ENCODE measurements at regions not wholly inside any gene's neighbourhood (a gene's known extent, or its start where the extent isn't known, plus 50 kb on each side); places are given as distances from the start of the nearest gene placed in this dataset.
"Not testable (repeated sequence)": the region's sequence is repeated elsewhere in the genome, so short reads cannot be mapped to it uniquely, and the experiment has no call there.

DNA sequence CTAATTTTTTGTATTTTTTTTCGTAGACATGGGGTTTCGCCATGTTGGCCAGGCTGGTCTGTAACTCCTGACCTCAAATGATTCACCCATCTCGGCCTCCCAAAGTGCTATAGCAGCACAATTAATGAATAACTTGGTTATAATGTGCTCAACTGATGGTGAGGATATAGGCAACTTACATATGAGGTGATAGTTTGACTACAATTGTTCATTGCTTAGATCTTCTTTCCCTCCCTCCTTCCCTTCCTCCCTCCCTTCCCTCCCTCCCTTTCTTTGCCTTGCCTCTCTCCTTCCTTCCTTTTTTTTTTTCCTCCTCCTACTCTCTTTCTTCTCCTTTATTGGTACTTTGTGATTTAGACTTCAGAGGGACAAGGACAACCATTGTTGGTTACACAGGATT lies 151.2 kb downstream of the RNF144B start:
- no peak overlapping the region for H3K4me3 ChIP-seq (ENCODE audit: low read depth in 1 of 2, low read length in 1 of 2)
- H3K4me1 ChIP-seq (ENCODE audit: control insufficient read depth in 1 of 2, insufficient read depth in 1 of 2, low read depth in 1 of 2, low read length in 1 of 2) = no peaks in the 10 kb centered on the region
- H3K9me3 ChIP-seq = no peaks in the 10 kb centered on the region
- H3K27ac ChIP-seq = no peak overlapping the region
- H3K27me3 ChIP-seq = peaks cover 8% of the 10 kb centered on the region
- H3K36me3 ChIP-seq = no peaks in the 10 kb centered on the region
- TF ChIP-seq, protein P1, sequence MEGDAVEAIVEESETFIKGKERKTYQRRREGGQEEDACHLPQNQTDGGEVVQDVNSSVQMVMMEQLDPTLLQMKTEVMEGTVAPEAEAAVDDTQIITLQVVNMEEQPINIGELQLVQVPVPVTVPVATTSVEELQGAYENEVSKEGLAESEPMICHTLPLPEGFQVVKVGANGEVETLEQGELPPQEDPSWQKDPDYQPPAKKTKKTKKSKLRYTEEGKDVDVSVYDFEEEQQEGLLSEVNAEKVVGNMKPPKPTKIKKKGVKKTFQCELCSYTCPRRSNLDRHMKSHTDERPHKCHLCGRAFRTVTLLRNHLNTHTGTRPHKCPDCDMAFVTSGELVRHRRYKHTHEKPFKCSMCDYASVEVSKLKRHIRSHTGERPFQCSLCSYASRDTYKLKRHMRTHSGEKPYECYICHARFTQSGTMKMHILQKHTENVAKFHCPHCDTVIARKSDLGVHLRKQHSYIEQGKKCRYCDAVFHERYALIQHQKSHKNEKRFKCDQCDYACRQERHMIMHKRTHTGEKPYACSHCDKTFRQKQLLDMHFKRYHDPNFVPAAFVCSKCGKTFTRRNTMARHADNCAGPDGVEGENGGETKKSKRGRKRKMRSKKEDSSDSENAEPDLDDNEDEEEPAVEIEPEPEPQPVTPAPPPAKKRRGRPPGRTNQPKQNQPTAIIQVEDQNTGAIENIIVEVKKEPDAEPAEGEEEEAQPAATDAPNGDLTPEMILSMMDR (IDR thresholded peaks at IDR 0.05) = no peak

DNA sequence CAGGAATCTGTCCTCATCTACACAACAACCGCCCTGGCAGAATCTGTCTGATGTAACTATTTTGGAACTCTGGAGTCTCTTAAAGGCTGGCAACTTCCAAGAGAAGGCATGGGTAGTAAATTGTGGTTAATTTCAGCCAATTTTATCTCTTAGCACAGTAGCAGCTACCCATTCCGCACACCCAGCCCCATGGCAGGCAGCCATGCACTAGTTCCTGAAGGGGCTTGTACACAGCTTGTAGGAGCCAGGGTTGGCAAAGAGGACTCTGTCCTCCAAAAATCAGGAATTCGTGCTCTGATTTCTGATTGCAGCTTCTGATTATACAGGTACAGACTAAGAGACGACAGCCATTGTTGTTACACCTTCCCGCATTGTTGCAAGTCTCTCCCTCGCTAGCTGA lies 155.9 kb downstream of the RNF144B start:
- H3K9me3 ChIP-seq = no peaks in the 10 kb centered on the region
- no peak overlapping the region for H3K27ac ChIP-seq
- no peaks in the 10 kb centered on the region for H3K4me1 ChIP-seq (ENCODE audit: control insufficient read depth in 1 of 2, insufficient read depth in 1 of 2, low read depth in 1 of 2, low read length in 1 of 2)
- TF ChIP-seq, protein P1 (IDR thresholded peaks at IDR 0.05) = no peak
- no peaks in the 10 kb centered on the region for H3K27me3 ChIP-seq
- no peak overlapping the region for H3K4me3 ChIP-seq (ENCODE audit: low read depth in 1 of 2, low read length in 1 of 2)
- no peaks in the 10 kb centered on the region for H3K36me3 ChIP-seq

DNA sequence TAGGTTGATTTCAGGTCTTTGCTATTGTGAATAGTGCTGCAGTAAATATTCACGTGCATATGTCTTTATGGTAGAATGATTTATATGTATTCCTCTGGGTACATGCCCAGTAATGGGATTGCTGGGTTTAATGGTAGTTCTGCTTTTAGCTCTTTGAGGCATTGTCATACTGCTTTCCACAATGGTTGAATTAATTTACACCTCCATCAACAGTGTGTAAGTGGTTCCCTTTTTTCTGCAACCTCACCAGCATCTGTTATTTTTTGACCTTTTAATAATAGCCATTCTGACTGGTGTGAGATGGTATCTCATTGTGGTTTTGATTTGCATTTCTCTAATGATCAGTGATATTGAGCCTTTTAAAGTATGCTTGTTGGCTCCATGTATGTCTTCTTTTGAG lies 158.0 kb downstream of the RNF144B start:
- H3K36me3 ChIP-seq; H3K4me3 ChIP-seq (ENCODE audit: low read depth in 1 of 2, low read length in 1 of 2); H3K9me3 ChIP-seq; H3K27ac ChIP-seq; H3K4me1 ChIP-seq (ENCODE audit: control insufficient read depth in 1 of 2, insufficient read depth in 1 of 2, low read depth in 1 of 2, low read length in 1 of 2); H3K27me3 ChIP-seq: not testable (repeated sequence)

DNA sequence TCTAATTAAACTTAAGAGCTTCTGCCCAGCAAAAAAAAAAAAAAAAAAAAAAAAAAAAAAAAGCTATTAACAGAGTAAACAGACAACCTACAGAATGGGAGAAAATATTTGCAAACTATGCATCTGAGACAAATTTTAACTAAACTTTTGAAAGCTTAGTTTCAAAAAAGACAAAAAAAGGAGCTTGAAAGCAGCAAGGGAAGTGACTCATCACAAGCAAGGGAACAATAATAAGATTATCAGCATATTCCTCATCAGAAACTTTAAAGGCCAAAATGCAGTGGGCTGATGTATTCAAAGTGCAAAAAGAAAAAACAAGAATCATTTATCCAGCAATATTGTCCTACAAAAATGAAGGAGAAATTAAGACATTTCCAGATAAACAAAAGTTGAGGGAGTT lies 158.6 kb downstream of the RNF144B start:
- Histone ChIP-seq H3K4me1 (ENCODE audit: control insufficient read depth in 1 of 2, insufficient read depth in 1 of 2, low read depth in 1 of 2, low read length in 1 of 2) (no peaks in the 10 kb centered on the region), H3K4me3 (ENCODE audit: low read depth in 1 of 2, low read length in 1 of 2) (no peak overlapping the region), H3K27ac (no peak overlapping the region), H3K9me3 (no peaks in the 10 kb centered on the region), H3K27me3 (no peaks in the 10 kb centered on the region), H3K36me3 (no peaks in the 10 kb centered on the region)
- TF ChIP-seq, protein P1 (IDR thresholded peaks at IDR 0.05) = no peak

DNA sequence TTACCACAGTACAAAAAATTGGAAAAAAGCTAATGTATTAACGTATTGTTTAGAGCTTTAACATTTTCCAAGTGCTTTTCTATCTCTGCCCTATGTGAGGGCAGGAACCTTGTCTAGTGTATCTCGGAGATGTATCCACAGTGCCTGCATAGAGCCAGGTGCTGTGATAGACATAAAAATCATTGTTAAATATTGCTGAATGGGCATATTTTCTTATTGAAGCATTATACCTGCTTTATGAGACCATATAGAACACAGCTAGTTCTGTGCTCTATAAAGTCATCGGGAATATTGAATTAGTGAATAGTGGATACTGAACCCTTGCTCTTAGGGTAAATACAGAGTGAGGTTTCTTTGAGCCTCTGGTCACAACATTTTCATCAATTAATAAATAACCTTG lies 163.0 kb downstream of the RNF144B start:
- Histone ChIP-seq H3K4me1 (ENCODE audit: control insufficient read depth in 1 of 2, insufficient read depth in 1 of 2, low read depth in 1 of 2, low read length in 1 of 2) (no peaks in the 10 kb centered on the region), H3K36me3 (no peaks in the 10 kb centered on the region), H3K27me3 (no peaks in the 10 kb centered on the region), H3K9me3 (no peaks in the 10 kb centered on the region), H3K4me3 (ENCODE audit: low read depth in 1 of 2, low read length in 1 of 2) (no peak overlapping the region), H3K27ac (no peak overlapping the region)
- TF ChIP-seq, protein P1 (IDR thresholded peaks at IDR 0.05) = no peak

DNA sequence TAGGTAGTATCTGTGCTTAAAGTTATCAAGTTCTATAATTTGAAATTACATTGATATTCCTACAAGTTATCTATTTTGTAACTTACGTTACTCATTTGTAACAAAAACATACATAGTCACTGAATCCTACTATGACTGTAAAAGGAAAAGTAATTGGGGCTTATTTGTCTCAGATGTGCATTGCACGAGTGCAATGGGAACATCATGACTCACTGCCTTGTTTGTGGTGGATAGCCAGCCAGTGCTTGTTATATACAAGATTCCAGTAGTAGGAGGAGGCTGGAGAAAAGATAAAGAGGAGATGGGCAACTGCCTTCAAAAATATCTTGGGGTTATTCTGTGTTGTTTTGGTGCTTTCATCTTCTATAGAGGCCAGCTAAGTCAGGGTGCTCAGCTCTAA lies 164.1 kb downstream of the RNF144B start:
- Histone ChIP-seq H3K4me1 (ENCODE audit: control insufficient read depth in 1 of 2, insufficient read depth in 1 of 2, low read depth in 1 of 2, low read length in 1 of 2) (no peaks in the 10 kb centered on the region), H3K27ac (no peak overlapping the region), H3K27me3 (no peaks in the 10 kb centered on the region), H3K9me3 (no peaks in the 10 kb centered on the region), H3K4me3 (ENCODE audit: low read depth in 1 of 2, low read length in 1 of 2) (no peak overlapping the region), H3K36me3 (no peaks in the 10 kb centered on the region)
- TF ChIP-seq, protein P1 (IDR thresholded peaks at IDR 0.05) = no peak
